ENCODE measurements at regions not wholly inside any gene's neighbourhood (a gene's known extent, or its start where the extent isn't known, plus 50 kb on each side); places are given as distances from the start of the nearest gene placed in this dataset.

GRCh38 chrX:138534410-138534809 is 177.1 kb downstream of the FGF13 start:
- no peak for DNase-seq (ENCODE audit: low read depth)

- DNase-seq (ENCODE audit: low read depth) = peak; percentile 62
Observed at GRCh38 chrX:138519296-138519695, 192.2 kb downstream of the FGF13 start.

- peak; percentile 26 for DNase-seq (ENCODE audit: low read depth)
Observed at GRCh38 chrX:138504273-138504672, 207.2 kb downstream of the FGF13 start.

- DNase-seq (ENCODE audit: low read depth) = no peak
Observed at GRCh38 chrX:138492371-138492770, 219.1 kb downstream of the FGF13 start.

GRCh38 chrX:138487866-138488265 is 223.7 kb downstream of the FGF13 start:
- DNase-seq (ENCODE audit: low read depth) = no peak

- no peak for DNase-seq (ENCODE audit: low read depth)
Observed at GRCh38 chrX:138485767-138486166, 225.8 kb downstream of the FGF13 start.

- DNase-seq (ENCODE audit: low read depth) = no peak
Observed at GRCh38 chrX:138485224-138485623, 226.3 kb downstream of the FGF13 start.

- no peak for DNase-seq (ENCODE audit: low read depth)
Observed at GRCh38 chrX:138484451-138484850, 227.1 kb downstream of the FGF13 start.

- DNase-seq (ENCODE audit: low read depth) = no peak
Observed at GRCh38 chrX:138481649-138482048, 229.9 kb downstream of the FGF13 start.

GRCh38 chrX:138463476-138463875 is 248.0 kb downstream of the FGF13 start:
- no peak for DNase-seq (ENCODE audit: low read depth)

All from forelimb muscle (tissue), 1 donor.